NCI-H1436 treated with DMSO at 0.1 percent for 48 hours (cell line): ENCODE measurements at regions not wholly inside any gene's neighbourhood (a gene's known extent, or its start where the extent isn't known, plus 50 kb on each side); places are given as distances from the start of the nearest gene placed in this dataset.
"Not testable (repeated sequence)": the region's sequence is repeated elsewhere in the genome, so short reads cannot be mapped to it uniquely, and the experiment has no call there.

Experiments
- DNase-seq: peaks from one replicate; lab custom pipeline; 2025; lab: John Stamatoyannopoulos, UW

- no peak for DNase-seq
These were observed 162.9 kb upstream of the RORB start for GRCh38 chr9:74334271-74334670.

GRCh38 chr9:74336161-74336560, 161.0 kb upstream of the RORB start:
- DNase-seq, result no peak

- no peak for DNase-seq
These were observed 148.4 kb upstream of the RORB start for GRCh38 chr9:74348777-74349176.

- DNase-seq, result no peak
These were observed 142.0 kb upstream of the RORB start for GRCh38 chr9:74355107-74355506.

- DNase-seq, result no peak
These were observed 139.6 kb upstream of the RORB start for GRCh38 chr9:74357577-74357976.

GRCh38 chr9:74358959-74359358, 138.2 kb upstream of the RORB start:
- DNase-seq, result no peak

- no peak for DNase-seq
These were observed 135.6 kb upstream of the RORB start for GRCh38 chr9:74361508-74361907.

- no peak for DNase-seq
These were observed 134.7 kb upstream of the RORB start for GRCh38 chr9:74362423-74362822.

GRCh38 chr9:74366111-74366510, 131.0 kb upstream of the RORB start:
- DNase-seq, result no peak

- no peak for DNase-seq
These were observed 127.3 kb upstream of the RORB start for GRCh38 chr9:74369844-74370243.

- DNase-seq, result no peak
These were observed 123.8 kb upstream of the RORB start for GRCh38 chr9:74373348-74373747.

GRCh38 chr9:74379718-74380117, 117.4 kb upstream of the RORB start:
- peak; percentile 33 for DNase-seq

GRCh38 chr9:74391816-74392215, 105.3 kb upstream of the RORB start:
- DNase-seq, result no peak

- no peak for DNase-seq
These were observed 93.6 kb upstream of the RORB start for GRCh38 chr9:74403581-74403980.

GRCh38 chr9:74404620-74405019, 92.5 kb upstream of the RORB start:
- no peak for DNase-seq

- no peak for DNase-seq
These were observed 90.0 kb upstream of the RORB start for GRCh38 chr9:74407166-74407565.

- DNase-seq, result no peak
These were observed 84.7 kb upstream of the RORB start for GRCh38 chr9:74412236-74412979.

- no peak for DNase-seq
These were observed 83.3 kb upstream of the RORB start for GRCh38 chr9:74413876-74414275.

GRCh38 chr9:74414325-74414724, 82.8 kb upstream of the RORB start:
- no peak for DNase-seq

GRCh38 chr9:74415995-74416394, 81.1 kb upstream of the RORB start:
- DNase-seq, result no peak

- DNase-seq, result not testable (repeated sequence)
These were observed 72.6 kb upstream of the RORB start for GRCh38 chr9:74424488-74424887.

GRCh38 chr9:74431467-74431866, 65.7 kb upstream of the RORB start:
- no peak for DNase-seq

- DNase-seq, result no peak
These were observed 53.9 kb upstream of the RORB start for GRCh38 chr9:74443036-74443750.

GRCh38 chr9:74444369-74444768, 52.8 kb upstream of the RORB start:
- DNase-seq, result no peak
